ENCODE measurements at regions not wholly inside any gene's neighbourhood (a gene's known extent, or its start where the extent isn't known, plus 50 kb on each side); places are given as distances from the start of the nearest gene placed in this dataset.
A peak's percentile ranks its signal among the peaks of the same experiment; 100 is the strongest.

GRCh38 chr21:15483138-15483780 lies 246.5 kb upstream of the USP25 start:
- H3K36me3 ChIP-seq (ENCODE audit: control insufficient read depth, insufficient read depth, low read length), result no peaks in the 10 kb centered on the region
- H3K4me3 ChIP-seq (ENCODE audit: low read depth in 2 of 2, low read length in 2 of 2), result no peak overlapping the region
- DNase-seq (ENCODE audit: low read depth, low spot score) (peak; percentile 61), ATAC-seq (peak; percentile 94)
- ChIA-PET POLR2A (no interaction called here), CTCF (interaction anchor here (0.8 kb wide), 1 partner anchor 418 kb away, joined by 3 read pairs; the partner anchor contains the start of gene NRIP1)
- in situ Hi-C loops (cut with HindIII; ENCODE audit: low pct_unique_long_range_greater_than_20kb, low sequenced_read_pairs), result no loop called here
- intact Hi-C loops (cut with micrococcal nuclease; ENCODE audit: unreplicated experiment), result loop anchor here (2.0 to 5.0 kb wide), 3 partner anchors 416 to 1096 kb away; no protein-coding TSS in a partner anchor
- TF ChIP-seq REST (IDR thresholded peaks at IDR 0.05; ENCODE audit: insufficient read depth in 1 of 2, low read depth in 2 of 2, low read length in 1 of 2), result no peak
- peak; percentile 87 for TF ChIP-seq CTCF (IDR thresholded peaks at IDR 0.05)
- no TSS peak for BruUV-seq (replicated peaks)
- H3K27me3 ChIP-seq (ENCODE audit: control insufficient read depth, insufficient read depth, low read length), result no peaks in the 10 kb centered on the region
- H3K27ac ChIP-seq (ENCODE audit: low read length), result no peak overlapping the region
- H3K4me1 ChIP-seq (ENCODE audit: control insufficient read depth, insufficient read depth, low read length), result no peaks in the 10 kb centered on the region
- no peaks in the 10 kb centered on the region for H3K9me3 ChIP-seq (ENCODE audit: control insufficient read depth, insufficient read depth, low read depth, low read length)

- TF ChIP-seq POLR2AphosphoS5 (IDR thresholded peaks at IDR 0.05; ENCODE audit: low read depth, low read length) (no peak), TCF7L2 (IDR thresholded peaks at IDR 0.05; ENCODE audit: low read depth, low read length) (no peak), SIN3A (IDR thresholded peaks at IDR 0.05; ENCODE audit: borderline replicate concordance, insufficient read depth, low read depth, low read length) (no peak), CTCF (IDR thresholded peaks at IDR 0.05) (no peak), REST (IDR thresholded peaks at IDR 0.05; ENCODE audit: insufficient read depth in 1 of 2, low read depth in 2 of 2, low read length in 1 of 2) (no peak)
- BruUV-seq (replicated peaks), result no TSS peak
- CTCF ChIA-PET, result no interaction called here
- Histone ChIP-seq H3K27me3 (ENCODE audit: control insufficient read depth, insufficient read depth, low read length) (no peaks in the 10 kb centered on the region), H3K36me3 (ENCODE audit: control insufficient read depth, insufficient read depth, low read length) (no peaks in the 10 kb centered on the region), H3K9me3 (ENCODE audit: control insufficient read depth, insufficient read depth, low read depth, low read length) (no peaks in the 10 kb centered on the region), H3K4me1 (ENCODE audit: control insufficient read depth, insufficient read depth, low read length) (no peaks in the 10 kb centered on the region), H3K27ac (ENCODE audit: low read length) (no peak overlapping the region), H3K4me3 (ENCODE audit: low read depth in 2 of 2, low read length in 2 of 2) (no peak overlapping the region)
- ATAC-seq (no peak), DNase-seq (ENCODE audit: low read depth, low spot score) (no peak)
- in situ Hi-C loops (cut with HindIII; ENCODE audit: low pct_unique_long_range_greater_than_20kb, low sequenced_read_pairs) (no loop called here), intact Hi-C loops (cut with micrococcal nuclease; ENCODE audit: unreplicated experiment) (no loop called here)
- POLR2A ChIA-PET, result no interaction called here
These were observed 243.2 kb upstream of the USP25 start for GRCh38 chr21:15486460-15487195.

Data from Panc1 (cell line).